Activated B cell treated with CpG ODN at 0.5 μM for 24 hours (primary cell): ENCODE measurements at regions not wholly inside any gene's neighbourhood (a gene's known extent, or its start where the extent isn't known, plus 50 kb on each side); places are given as distances from the start of the nearest gene placed in this dataset.

Source experiments
- ATAC-seq: fragments of 200-7000 bp; cut with Tn5 transposase; one replicate; pipeline ENCODE4 v1.10.0; 2021; ENCODE audit warnings: low read depth, mild to moderate bottlenecking, moderate library complexity
- CTCF ChIA-PET: fragments of 350-600 bp; sonication (Branson Sonifier 250); formaldehyde crosslinking; loops from one replicate; lab custom pipeline; 2021; ENCODE audit warnings: antibody characterized with exemption; lab: Charles Lee
- POLR2A ChIA-PET: fragments of 350-600 bp; sonication (Branson Sonifier 250); formaldehyde crosslinking; loops from one replicate; lab custom pipeline; 2021; ENCODE audit warnings: antibody characterized with exemption; lab: Charles Lee
- DNase-seq: peaks from one replicate; pipeline ENCODE4 v3.0.0; 2022
- H3K27ac Mint-ChIP-seq: one replicate; pipeline ENCODE4 v1.8.0; 2020; ENCODE audit warnings: mixed read lengths
- H3K27me3 Mint-ChIP-seq: one replicate; pipeline ENCODE4 v1.8.0; 2021; ENCODE audit warnings: mixed read lengths
- H3K36me3 Mint-ChIP-seq: one replicate; pipeline ENCODE4 v1.8.0; 2021; ENCODE audit warnings: low read depth, mixed read lengths
- H3K4me1 Mint-ChIP-seq: one replicate; pipeline ENCODE4 v1.8.0; 2021; ENCODE audit warnings: mixed read lengths
- H3K4me3 Mint-ChIP-seq: one replicate; pipeline ENCODE4 v1.8.0; 2020; ENCODE audit warnings: mild to moderate bottlenecking, mixed read lengths
- H3K9me3 Mint-ChIP-seq: one replicate; pipeline ENCODE4 v1.8.0; 2020; ENCODE audit warnings: mixed read lengths
- CTCF ChIP-seq: fragments of 200-600 bp; IDR thresholded peaks from one replicate; pipeline ENCODE4 v1.8.0; 2022; ENCODE audit warnings: antibody characterized with exemption, mild to moderate bottlenecking
- intact Hi-C: fragments of 100-400 bp; cut with micrococcal nuclease; formaldehyde crosslinking; loops from one replicate; pipeline ENCODE4 v1.15.1; 2024

DNA sequence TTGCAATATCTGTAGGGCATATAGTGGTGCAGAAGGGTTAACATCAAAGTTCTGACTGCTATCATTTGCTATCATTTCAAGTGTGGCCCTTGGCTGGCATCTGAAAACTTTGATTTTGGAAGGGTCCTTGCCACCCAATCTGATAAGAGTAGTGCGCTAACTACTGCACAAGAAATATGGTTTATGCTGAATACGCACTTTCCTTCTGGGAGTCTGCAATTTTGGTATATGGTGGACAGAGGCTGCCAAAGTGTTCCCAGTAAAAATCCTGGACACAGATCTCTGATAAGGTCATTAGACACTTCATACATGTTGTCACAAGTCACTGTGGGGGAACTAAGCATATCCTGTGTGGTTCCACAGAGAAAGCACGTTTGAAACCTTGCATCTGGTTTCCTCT, 461.6 kb upstream of the CDH11 start:
- peaks cover 2% of the 10 kb centered on the region for H3K9me3 Mint-ChIP-seq
- ATAC-seq = no peak
- no peaks in the 10 kb centered on the region for H3K27me3 Mint-ChIP-seq
- TF ChIP-seq CTCF = no peak
- ChIA-PET POLR2A (no interaction called here), CTCF (no interaction called here)
- no peak for DNase-seq
- intact Hi-C loops = no loop called here
- no peaks in the 10 kb centered on the region for H3K4me1 Mint-ChIP-seq
- no peaks in the 10 kb centered on the region for H3K36me3 Mint-ChIP-seq
- no peak overlapping the region for H3K27ac Mint-ChIP-seq
- no peak overlapping the region for H3K4me3 Mint-ChIP-seq

GRCh38 chr16:65579050-65579449, 457.2 kb upstream of the CDH11 start:
- H3K27ac Mint-ChIP-seq = no peak overlapping the region
- H3K27me3 Mint-ChIP-seq = no peaks in the 10 kb centered on the region
- no peaks in the 10 kb centered on the region for H3K4me1 Mint-ChIP-seq
- ChIA-PET CTCF (no interaction called here), POLR2A (no interaction called here)
- H3K9me3 Mint-ChIP-seq = peaks cover 2% of the 10 kb centered on the region
- no peaks in the 10 kb centered on the region for H3K36me3 Mint-ChIP-seq
- no peak for ATAC-seq
- TF ChIP-seq CTCF = no peak
- DNase-seq = no peak
- intact Hi-C loops = no loop called here
- no peak overlapping the region for H3K4me3 Mint-ChIP-seq

DNA sequence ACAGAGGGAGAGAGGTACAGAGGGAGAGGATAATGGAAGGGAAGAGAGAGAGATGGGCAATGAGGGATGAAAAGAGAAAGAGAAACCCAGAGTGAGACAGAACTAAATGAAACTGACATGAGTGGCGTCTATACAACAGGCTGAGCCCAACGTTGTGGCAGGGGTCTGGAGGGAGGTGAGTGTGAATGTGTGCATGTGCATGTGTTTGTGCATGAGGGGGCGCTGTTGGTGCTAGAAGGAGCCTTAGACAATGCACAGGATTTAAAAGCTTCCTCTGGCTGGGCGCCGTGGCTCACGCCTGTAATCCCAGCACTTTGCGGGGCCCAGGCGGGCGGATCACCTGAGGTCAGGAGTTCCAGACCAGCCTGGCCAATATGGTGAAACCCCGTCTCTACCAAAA, 454.8 kb upstream of the CDH11 start:
- POLR2A ChIA-PET = no interaction called here
- H3K4me1 Mint-ChIP-seq = no peaks in the 10 kb centered on the region
- ATAC-seq = no peak
- H3K36me3 Mint-ChIP-seq = no peaks in the 10 kb centered on the region
- no peak for TF ChIP-seq CTCF
- H3K27ac Mint-ChIP-seq = no peak overlapping the region
- intact Hi-C loops = no loop called here
- H3K27me3 Mint-ChIP-seq = no peaks in the 10 kb centered on the region
- CTCF ChIA-PET = no interaction called here
- H3K9me3 Mint-ChIP-seq = peaks cover 2% of the 10 kb centered on the region
- no peak overlapping the region for H3K4me3 Mint-ChIP-seq
- DNase-seq = no peak

DNA sequence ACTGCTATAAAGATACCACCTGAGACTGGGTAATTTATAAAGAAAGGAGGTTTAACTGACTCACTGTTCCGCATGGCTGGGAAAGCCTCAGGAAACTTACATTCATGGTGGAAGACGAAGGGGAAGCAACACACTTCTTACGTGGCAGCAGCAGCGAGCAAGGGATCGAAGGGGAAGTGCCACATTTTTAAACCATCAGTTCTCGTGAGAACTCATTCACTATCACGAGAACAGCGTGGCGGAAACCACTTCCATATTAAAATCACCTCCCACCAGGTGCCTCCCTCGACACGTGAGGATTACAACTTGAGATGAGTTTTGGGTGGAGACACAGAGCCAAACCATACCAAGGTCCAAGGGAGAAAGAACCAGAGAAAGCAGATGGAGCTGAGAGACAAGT, 454.3 kb upstream of the CDH11 start:
- intact Hi-C loops = no loop called here
- no peak for TF ChIP-seq CTCF
- Mint-ChIP-seq H3K9me3 (peaks cover 2% of the 10 kb centered on the region), H3K27ac (no peak overlapping the region), H3K4me1 (no peaks in the 10 kb centered on the region), H3K27me3 (no peaks in the 10 kb centered on the region), H3K36me3 (no peaks in the 10 kb centered on the region), H3K4me3 (no peak overlapping the region)
- ChIA-PET CTCF (no interaction called here), POLR2A (no interaction called here)
- ATAC-seq (no peak), DNase-seq (no peak)

- no peak overlapping the region for H3K4me3 Mint-ChIP-seq
- POLR2A ChIA-PET = no interaction called here
Measured at GRCh38 chr16:65574326-65574966, 452.6 kb upstream of the CDH11 start.

More at GRCh38 chr16:65574326-65574966, 452.6 kb upstream of the CDH11 start:
- TF ChIP-seq CTCF = no peak
- H3K9me3 Mint-ChIP-seq = peaks cover 8% of the 10 kb centered on the region
- ATAC-seq (no peak), DNase-seq (no peak)
- H3K36me3 Mint-ChIP-seq = no peaks in the 10 kb centered on the region
- intact Hi-C loops = no loop called here
- no peaks in the 10 kb centered on the region for H3K4me1 Mint-ChIP-seq
- H3K27ac Mint-ChIP-seq = no peak overlapping the region
- no peaks in the 10 kb centered on the region for H3K27me3 Mint-ChIP-seq
- CTCF ChIA-PET = no interaction called here
